Calu3 (cell line): ENCODE measurements at regions not wholly inside any gene's neighbourhood (a gene's known extent, or its start where the extent isn't known, plus 50 kb on each side); places are given as distances from the start of the nearest gene placed in this dataset.
"Not testable (repeated sequence)": the region's sequence is repeated elsewhere in the genome, so short reads cannot be mapped to it uniquely, and the experiment has no call there.

Experiments used
- BruUV-seq: library from RNA; stranded (reverse); fragments of 400-500 nt; replicated peaks from 2 replicates; lab custom pipeline; 2021; lab: Mats Ljungman, UMichigan
- CTCF ChIA-PET: fragments of 300-600 bp; sonication (Branson Sonifier 250); formaldehyde crosslinking; loops from one replicate; lab custom pipeline; 2022; ENCODE audit warnings: antibody characterized with exemption; lab: Charles Lee
- DNase-seq: peaks from one replicate; pipeline ENCODE4 v3.0.0; 2022
- H3K27ac Mint-ChIP-seq: one replicate; pipeline ENCODE4 v1.8.0; 2022; ENCODE audit warnings: mixed read lengths; ENCODE audit not compliant: unreplicated experiment
- H3K27me3 Mint-ChIP-seq: one replicate; pipeline ENCODE4 v1.8.0; 2022; ENCODE audit warnings: mixed read lengths; ENCODE audit not compliant: unreplicated experiment
- H3K36me3 Mint-ChIP-seq: one replicate; pipeline ENCODE4 v1.8.0; 2022; ENCODE audit warnings: mild to moderate bottlenecking, moderate library complexity, mixed read lengths; ENCODE audit not compliant: insufficient read depth, unreplicated experiment
- H3K4me1 Mint-ChIP-seq: one replicate; pipeline ENCODE4 v1.8.0; 2022; ENCODE audit warnings: mild to moderate bottlenecking, low read depth, mixed read lengths; ENCODE audit not compliant: unreplicated experiment
- H3K4me3 Mint-ChIP-seq: one replicate; pipeline ENCODE4 v1.8.0; 2022; ENCODE audit warnings: mild to moderate bottlenecking, low read depth, moderate library complexity, mixed read lengths; ENCODE audit not compliant: unreplicated experiment
- H3K9me3 Mint-ChIP-seq: one replicate; pipeline ENCODE4 v1.8.0; 2022; ENCODE audit warnings: low read depth, mixed read lengths; ENCODE audit not compliant: unreplicated experiment
- intact Hi-C: fragments of 100-400 bp; cut with micrococcal nuclease; formaldehyde crosslinking; loops from one replicate; pipeline ENCODE4 v1.10.0; 2022; ENCODE audit not compliant: unreplicated experiment
- TF ChIP-seq, protein P1 (sequence below): fragments of 200-600 bp; IDR thresholded peaks from one replicate; pipeline ENCODE4 v1.8.0; 2022; ENCODE audit warnings: antibody characterized with exemption; ENCODE audit not compliant: unreplicated experiment

DNA sequence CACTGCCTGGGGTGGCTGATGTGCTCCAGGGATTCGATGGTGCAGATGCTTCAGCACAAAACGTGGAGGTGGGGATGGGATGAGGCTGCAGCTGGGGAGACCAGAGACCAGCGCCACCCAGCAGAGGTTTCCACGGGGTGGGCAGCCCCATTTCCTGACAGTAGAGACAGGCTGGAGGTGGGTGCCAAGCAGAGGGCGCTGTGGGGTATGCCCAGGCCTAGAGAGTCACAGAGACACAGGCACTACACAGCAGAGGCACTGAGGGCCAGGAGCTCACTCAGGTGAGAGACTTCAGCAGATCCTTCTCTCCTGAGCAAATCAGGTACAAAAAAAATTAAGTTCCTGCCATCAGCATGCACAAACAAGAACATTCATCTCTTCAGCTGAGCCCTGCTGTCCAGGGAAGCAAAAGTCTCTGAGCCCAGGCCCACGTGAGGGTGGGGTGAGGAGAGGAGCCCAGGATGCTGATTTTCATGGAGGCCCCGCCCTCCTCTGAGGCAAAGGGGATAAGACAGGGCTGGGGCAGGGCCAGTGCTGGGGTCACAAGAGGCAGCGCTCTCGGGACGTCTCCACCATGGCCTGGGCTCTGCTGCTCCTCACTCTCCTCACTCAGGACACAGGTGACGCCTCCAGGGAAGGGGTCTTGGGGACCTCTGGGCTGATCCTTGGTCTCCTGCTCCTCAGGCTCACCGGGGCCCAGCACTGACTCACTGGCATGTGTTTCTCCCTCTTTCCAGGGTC lies 53.1 kb downstream of the GGTLC2 start:
- H3K27me3 Mint-ChIP-seq: no peaks in the 10 kb centered on the region

GRCh38 chr22:22698263-22698750 lies 53.9 kb downstream of the GGTLC2 start:
- BruUV-seq: no TSS peak
- Mint-ChIP-seq H3K4me1 (peaks cover 35% of the 10 kb centered on the region), H3K9me3 (no peaks in the 10 kb centered on the region), H3K27me3 (no peaks in the 10 kb centered on the region), H3K27ac (no peak overlapping the region), H3K4me3 (no peak overlapping the region), H3K36me3 (peaks cover 7% of the 10 kb centered on the region)
- DNase-seq: no peak
- TF ChIP-seq, protein P1, sequence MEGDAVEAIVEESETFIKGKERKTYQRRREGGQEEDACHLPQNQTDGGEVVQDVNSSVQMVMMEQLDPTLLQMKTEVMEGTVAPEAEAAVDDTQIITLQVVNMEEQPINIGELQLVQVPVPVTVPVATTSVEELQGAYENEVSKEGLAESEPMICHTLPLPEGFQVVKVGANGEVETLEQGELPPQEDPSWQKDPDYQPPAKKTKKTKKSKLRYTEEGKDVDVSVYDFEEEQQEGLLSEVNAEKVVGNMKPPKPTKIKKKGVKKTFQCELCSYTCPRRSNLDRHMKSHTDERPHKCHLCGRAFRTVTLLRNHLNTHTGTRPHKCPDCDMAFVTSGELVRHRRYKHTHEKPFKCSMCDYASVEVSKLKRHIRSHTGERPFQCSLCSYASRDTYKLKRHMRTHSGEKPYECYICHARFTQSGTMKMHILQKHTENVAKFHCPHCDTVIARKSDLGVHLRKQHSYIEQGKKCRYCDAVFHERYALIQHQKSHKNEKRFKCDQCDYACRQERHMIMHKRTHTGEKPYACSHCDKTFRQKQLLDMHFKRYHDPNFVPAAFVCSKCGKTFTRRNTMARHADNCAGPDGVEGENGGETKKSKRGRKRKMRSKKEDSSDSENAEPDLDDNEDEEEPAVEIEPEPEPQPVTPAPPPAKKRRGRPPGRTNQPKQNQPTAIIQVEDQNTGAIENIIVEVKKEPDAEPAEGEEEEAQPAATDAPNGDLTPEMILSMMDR: no peak
- CTCF ChIA-PET: no interaction called here
- intact Hi-C loops: no loop called here

More for the DNA sequence above, 53.1 kb downstream of the GGTLC2 start:
- CTCF ChIA-PET: no interaction called here
- TF ChIP-seq, protein P1: no peak
- DNase-seq: no peak
- Mint-ChIP-seq H3K36me3 (peaks cover 11% of the 10 kb centered on the region), H3K27ac (no peak overlapping the region), H3K9me3 (no peaks in the 10 kb centered on the region), H3K4me3 (no peak overlapping the region), H3K4me1 (peaks cover 41% of the 10 kb centered on the region)
- no TSS peak for BruUV-seq
- intact Hi-C loops: no loop called here

- CTCF ChIA-PET: no interaction called here
- no peak for DNase-seq
- BruUV-seq: no TSS peak
- no peak overlapping the region for H3K27ac Mint-ChIP-seq
- no peaks in the 10 kb centered on the region for H3K9me3 Mint-ChIP-seq
- H3K27me3 Mint-ChIP-seq: no peaks in the 10 kb centered on the region
- TF ChIP-seq, protein P1: no peak
- no peak overlapping the region for H3K4me3 Mint-ChIP-seq
- peaks cover 17% of the 10 kb centered on the region for H3K4me1 Mint-ChIP-seq
- H3K36me3 Mint-ChIP-seq: no peaks in the 10 kb centered on the region
- intact Hi-C loops: no loop called here
Measured at GRCh38 chr22:22700631-22701030, 56.2 kb downstream of the GGTLC2 start.

- intact Hi-C loops, H3K4me3 Mint-ChIP-seq, DNase-seq, H3K36me3 Mint-ChIP-seq, BruUV-seq, H3K9me3 Mint-ChIP-seq, H3K27me3 Mint-ChIP-seq, H3K27ac Mint-ChIP-seq: not testable (repeated sequence)
- peaks cover 11% of the 10 kb centered on the region for H3K4me1 Mint-ChIP-seq
- CTCF ChIA-PET: interaction anchor here (0.8 to 3.9 kb wide), 8 partner anchors 9 to 125 kb away, joined by 3 to 30 read pairs (median 5); no protein-coding TSS in a partner anchor
Measured at GRCh38 chr22:22701557-22701956, 57.1 kb downstream of the GGTLC2 start.
